ENCODE measurements at regions not wholly inside any gene's neighbourhood (a gene's known extent, or its start where the extent isn't known, plus 50 kb on each side); places are given as distances from the start of the nearest gene placed in this dataset.
A peak's percentile ranks its signal among the peaks of the same experiment; 100 is the strongest.

- TF ChIP-seq ZNF878 (CRISPR knock-in tag; IDR thresholded peaks at IDR 0.05) (no peak), ZFAT (CRISPR knock-in tag; conservative IDR thresholded peaks at IDR 0.05) (no peak), BATF2 (CRISPR knock-in tag; IDR thresholded peaks at IDR 0.05) (no peak)
Observed at GRCh38 chr1:29845910-29846309, 609.6 kb downstream of the PTPRU start (continued).

GRCh38 chr1:29842130-29842529 is 605.8 kb downstream of the PTPRU start:
- FAIRE-seq (no peak), DNase-seq (ENCODE audit: low spot score) (no peak), ATAC-seq (no peak)
- BruUV-seq (replicated peaks): no TSS peak
- Histone ChIP-seq H3K9ac (ENCODE audit: insufficient read depth, low read depth, low read length) (no peak overlapping the region), H4K20me1 (ENCODE audit: insufficient read depth, low read length) (no peaks in the 10 kb centered on the region), H3K9me3 (ENCODE audit: low read length) (peaks cover 15% of the 10 kb centered on the region), H3K27me3 (ENCODE audit: control insufficient read depth in 1 of 2, insufficient read depth in 2 of 2, low read length in 2 of 2) (0 out of 5 replicates have a peak, but pooled peaks cover 0 to 1% of the 10 kb centered on the region in 2 experiments), H3K79me2 (ENCODE audit: insufficient read depth, low read length) (no peaks in the 10 kb centered on the region), H3K27ac (ENCODE audit: extremely low read length, insufficient read depth, low read length) (no peak overlapping the region), H3K4me2 (ENCODE audit: low read depth, low read length) (no peak overlapping the region), H3K4me1 (ENCODE audit: insufficient read depth, low read length) (no peaks in the 10 kb centered on the region), H3K4me3 (replicated peaks in 1 of 3; ENCODE audit: insufficient read depth in 1 of 3, low read depth in 2 of 3, low read length in 3 of 3) (no peak overlapping the region), H2AFZ (ENCODE audit: low read length) (no peak overlapping the region), H3K36me3 (replicated peaks in 1 of 2; ENCODE audit: control insufficient read depth in 1 of 2, insufficient read depth in 2 of 2, low read length in 2 of 2) (no peaks in the 10 kb centered on the region)
- ChIA-PET CTCF (ENCODE audit: low intra/inter-chr PET ratio, low total read pairs) (no interaction called here), POLR2A (no interaction called here)
- no peak for TF ChIP-seq CEBPZ (IDR thresholded peaks at IDR 0.05; ENCODE audit: low read length)
- peak; percentile 97 for TF ChIP-seq ZNF317 (CRISPR knock-in tag; IDR thresholded peaks at IDR 0.05)
- in situ Hi-C loops (cut with HindIII; ENCODE audit: extremely low pct_ligation_motif_present, low pct_unique_long_range_greater_than_20kb): no loop called here
- intact Hi-C loops (cut with micrococcal nuclease; ENCODE audit: unreplicated experiment): no loop called here
- whole genome bisulfite sequencing (ENCODE audit: low lambda C conversion rate): 0% methylated on average over 1 of the region's 1 CpG
